ENCODE measurements at regions not wholly inside any gene's neighbourhood (a gene's known extent, or its start where the extent isn't known, plus 50 kb on each side); places are given as distances from the start of the nearest gene placed in this dataset.

- Histone ChIP-seq H3K18ac (ENCODE audit: insufficient read length, low read depth, low read length) (no peak overlapping the region), H2AK5ac (ENCODE audit: insufficient read length, low read length) (no peak overlapping the region), H2BK5ac (ENCODE audit: insufficient read length, low read length) (no peak overlapping the region), H4K5ac (ENCODE audit: insufficient read length, low read depth, low read length) (no peak overlapping the region), H3K79me2 (ENCODE audit: insufficient read depth, low read length) (no peaks in the 10 kb centered on the region), H3K4me2 (ENCODE audit: insufficient read depth, insufficient read length, low read length) (no peak overlapping the region), H4K20me1 (ENCODE audit: control insufficient read depth, insufficient read depth, insufficient read length) (no peaks in the 10 kb centered on the region), H2BK120ac (ENCODE audit: low read depth, low read length, poor library complexity, severe bottlenecking) (no peak overlapping the region), H4K8ac (replicated peaks; ENCODE audit: insufficient read length, low read depth, low read length) (no peak overlapping the region), H2BK12ac (ENCODE audit: insufficient read length, low read depth, low read length) (no peak overlapping the region), H2BK15ac (ENCODE audit: low read depth, low read length) (no peak overlapping the region), H3K4ac (ENCODE audit: low read depth, low read length) (no peak overlapping the region), H3K23me2 (ENCODE audit: insufficient read length, low read depth, low read length, poor library complexity, severe bottlenecking) (no peaks in the 10 kb centered on the region), H3K79me1 (ENCODE audit: insufficient read depth, low read depth, low read length, poor library complexity, severe bottlenecking) (no peaks in the 10 kb centered on the region), H3K27ac (ENCODE audit: insufficient read length, low read depth, low read length) (no peak overlapping the region), H3K9me3 (ENCODE audit: control insufficient read depth, low read depth, low read length) (no peaks in the 10 kb centered on the region), H3K23ac (ENCODE audit: insufficient read length, low read depth, low read length) (no peak overlapping the region), H3K9ac (ENCODE audit: extremely low read depth, insufficient read length, low read length) (no peak overlapping the region), H2BK20ac (ENCODE audit: low read depth, low read length, poor library complexity, severe bottlenecking) (no peak overlapping the region), H3T11ph (ENCODE audit: low read length) (no peak overlapping the region), H3K27me3 (ENCODE audit: insufficient read depth, low read length) (no peaks in the 10 kb centered on the region), H3K14ac (ENCODE audit: insufficient read depth, low read length) (no peak overlapping the region), H2AFZ (ENCODE audit: low read length) (no peak overlapping the region), H3K4me1 (ENCODE audit: insufficient read depth, low read length) (no peaks in the 10 kb centered on the region), H3K56ac (ENCODE audit: insufficient read length, low read depth, low read length) (no peak overlapping the region), H4K91ac (ENCODE audit: insufficient read length, low read depth, low read length) (no peak overlapping the region)
- H3K27ac Mint-ChIP-seq, result no peak overlapping the region; a peak in 1 of 7 replicates
- H3K4me1 Mint-ChIP-seq, result no peaks in the 10 kb centered on the region
- no peak for DNase-seq
- H3K36me3 Mint-ChIP-seq (ENCODE audit: insufficient read depth in 1 of 3, low read depth in 3 of 3), result no peaks in the 10 kb centered on the region
- no CpG with 5 or more reads among the region's 15 CpGs for WGBS (ENCODE audit: extremely low coverage, insufficient read length, low lambda C conversion rate)
- H3K9me3 Mint-ChIP-seq, result peaks cover 0 to 10% of the 10 kb centered on the region in 2 experiments; a peak in 3 of 5 replicates
- peaks cover 43% of the 10 kb centered on the region for H3K27me3 Mint-ChIP-seq (ENCODE audit: low read depth)
- H3K4me3 Mint-ChIP-seq, result no peak overlapping the region
- TF ChIP-seq CTCF (conservative IDR thresholded peaks at IDR 0.05), result no peak
Observed at GRCh38 chr7:98681951-98682350, 64.9 kb downstream of the NPTX2 start.

All from H9 (cell line).